ENCODE measurements at regions not wholly inside any gene's neighbourhood (a gene's known extent, or its start where the extent isn't known, plus 50 kb on each side); places are given as distances from the start of the nearest gene placed in this dataset.

DNA sequence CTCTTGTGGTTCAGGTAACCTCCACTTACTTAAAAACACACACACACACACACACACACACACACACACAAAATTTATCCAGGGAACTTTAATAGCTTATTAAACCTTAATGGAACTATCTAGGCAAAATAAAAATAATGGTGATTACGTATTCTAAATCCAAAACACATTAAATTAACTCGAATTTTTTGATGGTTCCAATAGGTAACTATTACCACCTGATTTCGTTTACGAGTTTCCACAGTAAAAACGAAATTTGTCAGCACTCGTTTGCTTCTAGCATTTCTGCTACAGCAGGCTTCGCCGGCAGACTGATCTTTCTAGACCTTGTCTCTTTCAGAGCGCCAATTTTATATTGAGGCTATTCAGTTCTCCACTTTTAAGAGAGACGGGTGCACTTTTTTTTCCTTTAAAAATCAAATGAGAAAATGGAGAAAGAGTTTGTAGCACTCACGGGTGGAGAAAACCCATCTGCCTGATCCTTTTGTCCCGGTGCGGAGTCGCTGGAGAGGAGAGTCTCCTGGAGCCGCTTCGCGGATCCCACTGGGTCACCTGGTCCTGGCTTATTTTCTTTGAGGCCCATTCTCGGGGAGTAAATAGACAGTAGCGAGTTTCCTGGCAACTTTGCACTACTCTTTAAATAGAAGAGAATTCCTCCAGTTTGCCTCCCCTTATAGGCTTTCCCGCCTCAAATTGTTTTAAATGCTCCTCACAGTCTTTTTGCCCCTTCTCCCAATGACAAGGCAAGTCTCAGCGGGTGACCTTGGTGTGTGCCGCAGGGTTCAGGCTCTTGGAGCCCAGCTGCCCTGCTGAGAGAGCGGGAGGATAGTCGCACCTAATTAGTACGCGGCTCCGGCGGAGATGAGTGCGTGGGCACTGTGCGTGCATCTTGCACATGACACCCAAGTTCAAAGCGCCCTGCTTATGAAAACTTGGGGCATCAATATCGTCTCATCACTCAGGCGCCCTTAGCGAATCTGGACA lies 117.0 kb downstream of the KCNRG start:
- TF ChIP-seq EP300 (IDR thresholded peaks at IDR 0.05): no peak
- TF ChIP-seq, protein P1, sequence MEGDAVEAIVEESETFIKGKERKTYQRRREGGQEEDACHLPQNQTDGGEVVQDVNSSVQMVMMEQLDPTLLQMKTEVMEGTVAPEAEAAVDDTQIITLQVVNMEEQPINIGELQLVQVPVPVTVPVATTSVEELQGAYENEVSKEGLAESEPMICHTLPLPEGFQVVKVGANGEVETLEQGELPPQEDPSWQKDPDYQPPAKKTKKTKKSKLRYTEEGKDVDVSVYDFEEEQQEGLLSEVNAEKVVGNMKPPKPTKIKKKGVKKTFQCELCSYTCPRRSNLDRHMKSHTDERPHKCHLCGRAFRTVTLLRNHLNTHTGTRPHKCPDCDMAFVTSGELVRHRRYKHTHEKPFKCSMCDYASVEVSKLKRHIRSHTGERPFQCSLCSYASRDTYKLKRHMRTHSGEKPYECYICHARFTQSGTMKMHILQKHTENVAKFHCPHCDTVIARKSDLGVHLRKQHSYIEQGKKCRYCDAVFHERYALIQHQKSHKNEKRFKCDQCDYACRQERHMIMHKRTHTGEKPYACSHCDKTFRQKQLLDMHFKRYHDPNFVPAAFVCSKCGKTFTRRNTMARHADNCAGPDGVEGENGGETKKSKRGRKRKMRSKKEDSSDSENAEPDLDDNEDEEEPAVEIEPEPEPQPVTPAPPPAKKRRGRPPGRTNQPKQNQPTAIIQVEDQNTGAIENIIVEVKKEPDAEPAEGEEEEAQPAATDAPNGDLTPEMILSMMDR (IDR thresholded peaks at IDR 0.05): no peak
